ENCODE measurements at regions not wholly inside any gene's neighbourhood (a gene's known extent, or its start where the extent isn't known, plus 50 kb on each side); places are given as distances from the start of the nearest gene placed in this dataset.

GRCh38 chr1:219081943-219082925 is 91.4 kb upstream of the LYPLAL1 start:
- no peak overlapping the region for H3K9ac ChIP-seq (ENCODE audit: low read length)
- H3K27ac ChIP-seq (ENCODE audit: low read length), result no peak overlapping the region; the same call in 1 of the 2 replicates
- H3K9me2 ChIP-seq (replicated peaks; ENCODE audit: insufficient read depth, low read length), result no peaks in the 10 kb centered on the region
- TF ChIP-seq, protein P1, sequence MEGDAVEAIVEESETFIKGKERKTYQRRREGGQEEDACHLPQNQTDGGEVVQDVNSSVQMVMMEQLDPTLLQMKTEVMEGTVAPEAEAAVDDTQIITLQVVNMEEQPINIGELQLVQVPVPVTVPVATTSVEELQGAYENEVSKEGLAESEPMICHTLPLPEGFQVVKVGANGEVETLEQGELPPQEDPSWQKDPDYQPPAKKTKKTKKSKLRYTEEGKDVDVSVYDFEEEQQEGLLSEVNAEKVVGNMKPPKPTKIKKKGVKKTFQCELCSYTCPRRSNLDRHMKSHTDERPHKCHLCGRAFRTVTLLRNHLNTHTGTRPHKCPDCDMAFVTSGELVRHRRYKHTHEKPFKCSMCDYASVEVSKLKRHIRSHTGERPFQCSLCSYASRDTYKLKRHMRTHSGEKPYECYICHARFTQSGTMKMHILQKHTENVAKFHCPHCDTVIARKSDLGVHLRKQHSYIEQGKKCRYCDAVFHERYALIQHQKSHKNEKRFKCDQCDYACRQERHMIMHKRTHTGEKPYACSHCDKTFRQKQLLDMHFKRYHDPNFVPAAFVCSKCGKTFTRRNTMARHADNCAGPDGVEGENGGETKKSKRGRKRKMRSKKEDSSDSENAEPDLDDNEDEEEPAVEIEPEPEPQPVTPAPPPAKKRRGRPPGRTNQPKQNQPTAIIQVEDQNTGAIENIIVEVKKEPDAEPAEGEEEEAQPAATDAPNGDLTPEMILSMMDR (IDR thresholded peaks at IDR 0.05; ENCODE audit: low read length), result no peak
- TF ChIP-seq EZH2phosphoT487 (IDR thresholded peaks at IDR 0.05; ENCODE audit: low read length), result no peak
- no peak for TF ChIP-seq EZH2 (optimal IDR thresholded peaks at IDR 0.05; ENCODE audit: low read depth, low read length)
- H3K27me3 ChIP-seq (replicated peaks; ENCODE audit: insufficient read depth, low read length), result no peaks in the 10 kb centered on the region
- no peaks in the 10 kb centered on the region for H3F3A ChIP-seq (ENCODE audit: insufficient read depth, low read length)
- no peaks in the 10 kb centered on the region for H3K9me3 ChIP-seq (replicated peaks; ENCODE audit: insufficient read depth, low read length)
- H2AFZ ChIP-seq (ENCODE audit: low read length), result peak overlapping the region; percentile 17
- H4K20me1 ChIP-seq (ENCODE audit: insufficient read depth, low read length), result no peaks in the 10 kb centered on the region
- H3K36me3 ChIP-seq (replicated peaks; ENCODE audit: insufficient read depth, low read length), result no peaks in the 10 kb centered on the region
- H3K4me1 ChIP-seq (ENCODE audit: low read length), result peaks cover 10% of the 10 kb centered on the region
- no peak overlapping the region for H3K4me3 ChIP-seq (ENCODE audit: low read length)
- no peaks in the 10 kb centered on the region for H3K79me2 ChIP-seq (ENCODE audit: low read length)
- DNase-seq, result peak; percentile 31
- H3K4me2 ChIP-seq (ENCODE audit: low read depth, low read length), result no peak overlapping the region

DNA sequence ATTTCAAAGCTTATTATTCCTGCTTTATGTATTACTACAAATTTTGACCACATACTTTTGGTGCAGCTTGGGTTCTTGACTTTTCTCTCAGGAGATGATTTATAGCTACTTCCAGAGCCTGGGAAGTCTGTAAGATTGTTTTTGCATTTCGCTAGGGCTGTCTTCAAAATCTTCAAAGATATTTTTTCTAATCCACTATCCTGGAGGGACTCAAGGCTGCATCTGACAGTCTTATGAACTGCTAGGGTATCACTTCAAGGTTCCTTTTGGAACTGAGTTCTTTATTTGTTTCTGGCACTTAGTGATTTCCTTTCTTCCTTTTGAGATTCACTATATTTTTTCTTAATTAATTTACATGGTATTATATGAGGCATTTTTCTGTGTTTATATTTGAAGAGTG is 90.0 kb upstream of the LYPLAL1 start:
- H3K4me3 ChIP-seq (ENCODE audit: low read length), result no peak overlapping the region
- no peak overlapping the region for H3K4me2 ChIP-seq (ENCODE audit: low read depth, low read length)
- H4K20me1 ChIP-seq (ENCODE audit: insufficient read depth, low read length), result no peaks in the 10 kb centered on the region
- no peak for DNase-seq
- no peaks in the 10 kb centered on the region for H3F3A ChIP-seq (ENCODE audit: insufficient read depth, low read length)
- no peak overlapping the region for H3K27ac ChIP-seq (ENCODE audit: low read length)
- no peaks in the 10 kb centered on the region for H3K27me3 ChIP-seq (replicated peaks; ENCODE audit: insufficient read depth, low read length)
- no peak overlapping the region for H3K9ac ChIP-seq (ENCODE audit: low read length)
- H3K4me1 ChIP-seq (ENCODE audit: low read length), result peaks cover 10% of the 10 kb centered on the region
- H3K79me2 ChIP-seq (ENCODE audit: low read length), result no peaks in the 10 kb centered on the region
- H3K9me2 ChIP-seq (replicated peaks; ENCODE audit: insufficient read depth, low read length), result no peaks in the 10 kb centered on the region
- no peak for TF ChIP-seq EZH2 (optimal IDR thresholded peaks at IDR 0.05; ENCODE audit: low read depth, low read length)
- TF ChIP-seq, protein P1 (IDR thresholded peaks at IDR 0.05; ENCODE audit: low read length), result no peak
- TF ChIP-seq EZH2phosphoT487 (IDR thresholded peaks at IDR 0.05; ENCODE audit: low read length), result no peak
- no peaks in the 10 kb centered on the region for H3K9me3 ChIP-seq (replicated peaks; ENCODE audit: insufficient read depth, low read length)
- H2AFZ ChIP-seq (ENCODE audit: low read length), result no peak overlapping the region
- no peaks in the 10 kb centered on the region for H3K36me3 ChIP-seq (replicated peaks; ENCODE audit: insufficient read depth, low read length)

DNA sequence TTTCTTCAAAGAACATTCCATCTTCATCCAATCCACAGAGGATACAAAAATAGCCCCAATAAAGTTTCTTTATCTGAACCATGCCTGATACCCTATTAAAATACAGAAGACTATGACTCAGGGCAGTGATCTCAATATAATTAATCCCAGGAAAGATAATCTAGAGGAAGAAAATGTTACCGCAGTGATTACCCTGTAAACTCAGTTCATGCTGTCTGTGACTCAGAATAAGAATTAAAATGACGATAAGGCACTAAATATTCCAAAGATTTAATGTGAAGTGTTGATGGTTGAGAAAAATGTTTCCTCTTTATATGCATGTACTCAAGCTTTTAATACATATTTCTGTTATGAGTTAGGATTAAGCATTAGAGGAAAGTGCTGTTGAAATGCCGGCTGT is 88.6 kb upstream of the LYPLAL1 start:
- H3K9ac ChIP-seq (ENCODE audit: low read length), result no peak overlapping the region
- H3K79me2 ChIP-seq (ENCODE audit: low read length), result no peaks in the 10 kb centered on the region
- H3F3A ChIP-seq (ENCODE audit: insufficient read depth, low read length), result no peaks in the 10 kb centered on the region; the same call in 1 of the 2 replicates
- no peaks in the 10 kb centered on the region for H4K20me1 ChIP-seq (ENCODE audit: insufficient read depth, low read length)
- H3K36me3 ChIP-seq (replicated peaks; ENCODE audit: insufficient read depth, low read length), result no peaks in the 10 kb centered on the region
- H2AFZ ChIP-seq (ENCODE audit: low read length), result no peak overlapping the region
- H3K4me3 ChIP-seq (ENCODE audit: low read length), result no peak overlapping the region
- H3K4me1 ChIP-seq (ENCODE audit: low read length), result peaks cover 20% of the 10 kb centered on the region
- H3K9me2 ChIP-seq (replicated peaks; ENCODE audit: insufficient read depth, low read length), result no peaks in the 10 kb centered on the region
- TF ChIP-seq, protein P1 (IDR thresholded peaks at IDR 0.05; ENCODE audit: low read length), result no peak
- H3K27ac ChIP-seq (ENCODE audit: low read length), result no peak overlapping the region
- H3K27me3 ChIP-seq (replicated peaks; ENCODE audit: insufficient read depth, low read length), result no peaks in the 10 kb centered on the region
- DNase-seq, result no peak
- no peaks in the 10 kb centered on the region for H3K9me3 ChIP-seq (replicated peaks; ENCODE audit: insufficient read depth, low read length)
- no peak overlapping the region for H3K4me2 ChIP-seq (ENCODE audit: low read depth, low read length)

Measured in MM.1S (cell line).